GM19035 (cell line): ENCODE measurements at regions not wholly inside any gene's neighbourhood (a gene's known extent, or its start where the extent isn't known, plus 50 kb on each side); places are given as distances from the start of the nearest gene placed in this dataset.
"Not testable (repeated sequence)": the region's sequence is repeated elsewhere in the genome, so short reads cannot be mapped to it uniquely, and the experiment has no call there.

Experiments
- ATAC-seq: cut with Tn5 transposase; IDR thresholded peaks from one replicate; pipeline ENCODE4 v1.9.1; 2021; ENCODE audit not compliant: unreplicated experiment

DNA sequence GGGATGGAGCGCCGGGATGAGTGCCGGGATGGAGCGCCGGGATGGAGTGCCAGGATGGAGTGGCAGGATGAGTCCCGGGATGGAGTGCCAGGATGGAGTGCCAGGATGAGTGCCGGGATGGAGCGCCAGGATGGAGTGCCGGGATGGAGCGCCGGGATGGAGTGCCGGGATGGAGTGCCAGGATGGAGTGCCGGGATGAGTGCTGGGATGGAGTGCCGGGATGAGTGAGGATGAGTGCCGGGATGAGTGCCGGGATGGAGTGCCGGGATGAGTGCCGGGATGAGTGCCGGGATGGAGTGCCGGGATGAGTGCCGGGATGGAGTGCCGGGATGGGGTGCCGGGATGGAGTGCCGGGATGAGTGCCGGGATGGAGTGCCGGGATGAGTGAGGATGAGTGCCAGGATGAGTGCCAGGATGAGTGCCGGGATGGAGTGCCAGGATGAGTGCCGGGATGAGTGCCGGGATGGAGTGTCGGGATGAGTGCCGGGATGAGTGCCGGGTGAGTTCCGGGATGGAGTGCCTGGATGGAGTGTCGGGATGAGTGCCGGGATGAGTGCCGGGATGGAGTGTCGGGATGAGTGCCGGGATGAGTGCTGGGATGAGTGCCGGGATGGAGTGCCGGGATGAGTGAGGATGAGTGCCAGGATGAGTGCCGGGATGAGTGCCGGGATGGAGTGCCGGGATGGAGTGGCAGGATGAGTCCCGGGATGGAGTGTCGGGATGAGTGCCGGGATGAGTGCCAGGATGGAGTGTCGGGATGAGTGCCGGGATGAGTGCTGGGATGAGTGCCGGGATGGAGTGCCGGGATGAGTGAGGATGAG lies 52.9 kb upstream of the HELT start:
- not testable (repeated sequence) for ATAC-seq

DNA sequence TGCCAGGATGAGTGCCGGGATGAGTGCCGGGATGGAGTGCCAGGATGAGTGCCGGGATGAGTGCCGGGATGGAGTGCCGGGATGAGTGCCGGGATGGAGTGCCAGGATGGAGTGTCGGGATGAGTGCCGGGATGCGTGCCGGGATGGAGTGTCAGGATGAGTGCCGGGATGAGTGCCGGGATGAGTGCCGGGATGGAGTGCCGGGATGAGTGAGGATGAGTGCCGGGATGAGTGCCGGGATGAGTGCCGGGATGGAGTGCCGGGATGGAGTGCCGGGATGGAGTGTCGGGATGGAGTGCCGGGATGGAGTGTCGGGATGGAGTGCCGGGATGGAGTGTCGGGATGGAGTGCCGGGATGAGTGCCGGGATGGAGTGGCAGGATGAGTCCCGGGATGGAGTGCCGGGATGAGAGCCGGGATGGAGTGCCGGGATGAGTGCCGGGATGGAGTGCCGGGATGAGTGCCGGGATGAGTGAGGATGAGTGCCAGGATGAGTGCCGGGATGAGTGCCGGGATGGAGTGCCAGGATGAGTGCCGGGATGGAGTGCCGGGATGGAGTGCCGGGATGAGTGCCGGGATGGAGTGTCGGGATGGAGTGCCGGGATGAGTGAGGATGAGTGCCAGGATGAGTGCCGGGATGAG lies 52.1 kb upstream of the HELT start:
- not testable (repeated sequence) for ATAC-seq

DNA sequence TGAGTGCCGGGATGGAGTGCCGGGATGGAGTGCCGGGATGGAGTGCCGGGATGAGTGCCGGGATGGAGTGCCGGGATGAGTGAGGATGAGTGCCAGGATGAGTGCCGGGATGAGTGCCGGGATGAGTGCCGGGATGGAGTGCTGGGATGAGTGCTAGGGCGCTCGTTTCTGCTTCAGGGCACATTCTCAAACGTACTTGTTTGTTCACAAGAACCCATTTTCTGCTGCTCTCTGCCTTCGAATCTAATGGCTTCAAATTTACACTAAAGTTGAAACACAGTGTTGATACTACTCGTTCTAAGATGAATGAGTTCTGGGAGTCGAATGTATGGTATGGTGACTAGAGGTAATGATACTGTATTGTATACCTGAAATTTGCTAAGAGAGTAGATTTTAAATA lies 50.6 kb upstream of the HELT start:
- not testable (repeated sequence) for ATAC-seq

DNA sequence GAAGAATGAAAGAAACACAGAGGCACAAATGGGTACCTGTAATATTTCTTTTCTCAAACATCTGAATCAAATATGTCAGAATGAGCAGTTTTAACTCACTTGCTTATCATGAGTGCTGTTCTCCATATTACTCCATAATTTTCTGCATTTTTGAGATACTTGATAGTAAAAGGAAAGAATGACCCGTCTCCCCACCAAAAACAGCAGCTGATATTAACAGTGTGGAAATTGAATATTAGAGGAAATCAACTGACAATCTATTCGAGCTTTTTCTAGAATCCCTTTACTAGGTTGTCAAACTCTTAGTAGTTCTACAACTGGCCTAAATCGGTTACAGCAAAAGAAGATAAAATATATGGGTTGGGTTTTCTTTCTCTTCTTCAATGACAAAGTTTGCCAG lies 49.9 kb upstream of the HELT start:
- no peak for ATAC-seq
